H9 (cell line): ENCODE measurements at regions not wholly inside any gene's neighbourhood (a gene's known extent, or its start where the extent isn't known, plus 50 kb on each side); places are given as distances from the start of the nearest gene placed in this dataset.

ENCODE experiments used
- DNase-seq: peaks from one replicate; pipeline ENCODE4 v3.0.0-alpha.2; 2017
- H2AFZ ChIP-seq: one replicate; pipeline ENCODE4 v1.6.1; 2013; ENCODE audit warnings: mild to moderate bottlenecking, low read length, control low read depth, moderate library complexity
- H2AK5ac ChIP-seq: 2 replicates; pipeline ENCODE4 v1.6.1; 2013; ENCODE audit warnings: low read length, control low read depth, mixed read lengths; ENCODE audit not compliant: insufficient read length
- H2BK120ac ChIP-seq: one replicate; pipeline ENCODE4 v1.6.1; 2013; ENCODE audit warnings: low read depth, mild to moderate bottlenecking, low read length, control low read depth, inconsistent platforms; ENCODE audit not compliant: poor library complexity, severe bottlenecking
- H2BK12ac ChIP-seq: 2 replicates; pipeline ENCODE4 v1.6.1; 2013; ENCODE audit warnings: low read length, control low read depth, mixed read lengths, low read depth; ENCODE audit not compliant: insufficient read length
- H2BK15ac ChIP-seq: 2 replicates; pipeline ENCODE4 v1.6.1; 2013; ENCODE audit warnings: low read depth, low read length, control low read depth
- H2BK20ac ChIP-seq: one replicate; pipeline ENCODE4 v1.6.1; 2013; ENCODE audit warnings: low read depth, mild to moderate bottlenecking, low read length, control low read depth, inconsistent platforms; ENCODE audit not compliant: poor library complexity, severe bottlenecking
- H2BK5ac ChIP-seq: 2 replicates; pipeline ENCODE4 v1.6.1; 2013; ENCODE audit warnings: low read length, control low read depth, mixed read lengths; ENCODE audit not compliant: insufficient read length
- H3K14ac ChIP-seq: 2 replicates; pipeline ENCODE4 v1.6.1; 2013; ENCODE audit warnings: low read length, control low read depth; ENCODE audit not compliant: insufficient read depth
- H3K18ac ChIP-seq: 2 replicates; pipeline ENCODE4 v1.6.1; 2013; ENCODE audit warnings: low read depth, mild to moderate bottlenecking, mixed read lengths, low read length, control low read depth; ENCODE audit not compliant: insufficient read length
- H3K23ac ChIP-seq: 2 replicates; pipeline ENCODE4 v1.6.1; 2013; ENCODE audit warnings: low read length, control low read depth, mixed read lengths, low read depth; ENCODE audit not compliant: insufficient read length
- H3K23me2 ChIP-seq: 2 replicates; pipeline ENCODE4 v1.6.1; 2013; ENCODE audit warnings: low read depth, mild to moderate bottlenecking, mixed read lengths, low read length, control low read depth; ENCODE audit not compliant: insufficient read length, poor library complexity, severe bottlenecking
- H3K27ac ChIP-seq: 2 replicates; pipeline ENCODE4 v1.5.1; 2013; ENCODE audit warnings: low read length, control low read depth, mixed read lengths, low read depth; ENCODE audit not compliant: insufficient read length
- H3K27me3 ChIP-seq: 2 replicates; pipeline ENCODE4 v1.6.1; 2013; ENCODE audit warnings: low read length, control low read depth, inconsistent platforms; ENCODE audit not compliant: insufficient read depth
- H3K4ac ChIP-seq: 2 replicates; pipeline ENCODE4 v1.6.1; 2013; ENCODE audit warnings: low read depth, mild to moderate bottlenecking, control low read depth, inconsistent platforms, low read length, moderate library complexity
- H3K4me1 ChIP-seq: 2 replicates; pipeline ENCODE4 v1.6.1; 2013; ENCODE audit warnings: low read length, control low read depth, inconsistent platforms; ENCODE audit not compliant: insufficient read depth
- H3K4me2 ChIP-seq: 2 replicates; pipeline ENCODE4 v1.6.1; 2013; ENCODE audit warnings: low read length, control low read depth, mixed read lengths; ENCODE audit not compliant: insufficient read length, insufficient read depth
- H3K56ac ChIP-seq: 2 replicates; pipeline ENCODE4 v1.6.1; 2013; ENCODE audit warnings: low read depth, mild to moderate bottlenecking, mixed read lengths, low read length, control low read depth; ENCODE audit not compliant: insufficient read length
- H3K79me1 ChIP-seq: 2 replicates; pipeline ENCODE4 v1.6.1; 2013; ENCODE audit warnings: low read depth, mild to moderate bottlenecking, moderate library complexity, low read length, control low read depth, inconsistent platforms; ENCODE audit not compliant: insufficient read depth, poor library complexity, severe bottlenecking
- H3K79me2 ChIP-seq: 2 replicates; pipeline ENCODE4 v1.6.1; 2013; ENCODE audit warnings: low read length, control low read depth, inconsistent platforms; ENCODE audit not compliant: insufficient read depth
- H3K9ac ChIP-seq: 2 replicates; pipeline ENCODE4 v1.6.1; 2013; ENCODE audit warnings: low read length, control low read depth, mixed read lengths; ENCODE audit not compliant: insufficient read length; ENCODE audit errors: extremely low read depth
- H3K9me3 ChIP-seq: one replicate; pipeline ENCODE4 v1.6.1; 2013; ENCODE audit warnings: low read depth, low read length, inconsistent platforms; ENCODE audit not compliant: control insufficient read depth
- H3T11ph ChIP-seq: one replicate; pipeline ENCODE4 v1.6.1; 2013; ENCODE audit warnings: mild to moderate bottlenecking, low read length, control low read depth, inconsistent platforms
- H4K20me1 ChIP-seq: one replicate; pipeline ENCODE4 v1.6.1; 2013; ENCODE audit not compliant: control insufficient read depth, insufficient read length, insufficient read depth
- H4K5ac ChIP-seq: 2 replicates; pipeline ENCODE4 v1.6.1; 2013; ENCODE audit warnings: low read depth, mild to moderate bottlenecking, mixed read lengths, low read length, control low read depth; ENCODE audit not compliant: insufficient read length
- H4K8ac ChIP-seq: replicated peaks from 2 replicates; pipeline ENCODE4 v1.6.1; 2013; ENCODE audit warnings: low read length, control low read depth, mixed read lengths, low read depth; ENCODE audit not compliant: insufficient read length
- H4K91ac ChIP-seq: 2 replicates; pipeline ENCODE4 v1.6.1; 2013; ENCODE audit warnings: low read depth, mild to moderate bottlenecking, moderate library complexity, mixed read lengths, low read length, control low read depth; ENCODE audit not compliant: insufficient read length
- H3K27ac Mint-ChIP-seq, 3 experiments: 2 replicates in 2 of 3; 3 replicates in 1 of 3; pipeline ENCODE4 v1.8.0; 2020 to 2021; ENCODE audit warnings: mixed read lengths in 3 of 3, mild to moderate bottlenecking in 1 of 3, moderate library complexity in 1 of 3
- H3K27me3 Mint-ChIP-seq: 2 replicates; pipeline ENCODE4 v1.8.0; 2021; ENCODE audit warnings: low read depth, mild to moderate bottlenecking, moderate library complexity, mixed read lengths
- H3K36me3 Mint-ChIP-seq, 3 experiments: 2 replicates in 2 of 3; 3 replicates in 1 of 3; pipeline ENCODE4 v1.8.0; 2020 to 2021; ENCODE audit warnings: low read depth in 3 of 3, mixed read lengths in 3 of 3; ENCODE audit not compliant: insufficient read depth in 1 of 3
- H3K4me1 Mint-ChIP-seq, 2 experiments: 2 replicates each; pipeline ENCODE4 v1.8.0; 2020; ENCODE audit warnings: mixed read lengths in 2 of 2
- H3K4me3 Mint-ChIP-seq, 2 experiments: 2 replicates in 1 of 2; 3 replicates in 1 of 2; pipeline ENCODE4 v1.8.0; 2020 to 2021; ENCODE audit warnings: mild to moderate bottlenecking in 2 of 2, mixed read lengths in 2 of 2, moderate library complexity in 1 of 2
- H3K9me3 Mint-ChIP-seq, 2 experiments: 2 replicates in 1 of 2; 3 replicates in 1 of 2; pipeline ENCODE4 v1.8.0; 2020; ENCODE audit warnings: mild to moderate bottlenecking in 2 of 2, mixed read lengths in 2 of 2, moderate library complexity in 1 of 2
- WGBS: extraction: QIAGEN DNeasy Blood & Tissue Kit; methylation state at CpG from one replicate; pipeline ENCODE4 v1.1.7; 2013; ENCODE audit warnings: missing lambda C conversion rate, low lambda C conversion rate, mixed read lengths; ENCODE audit not compliant: insufficient read length; ENCODE audit errors: extremely low coverage; 5-methylcytosine and 5-hydroxymethylcytosine counted together
- TF ChIP-seq, protein P1 (sequence below): fragments of 200-600 bp; sonication (generic); conservative IDR thresholded peaks from 3 replicates; pipeline ENCODE4 v1.8.0; 2021; ENCODE audit warnings: antibody characterized with exemption, mild to moderate bottlenecking

DNA sequence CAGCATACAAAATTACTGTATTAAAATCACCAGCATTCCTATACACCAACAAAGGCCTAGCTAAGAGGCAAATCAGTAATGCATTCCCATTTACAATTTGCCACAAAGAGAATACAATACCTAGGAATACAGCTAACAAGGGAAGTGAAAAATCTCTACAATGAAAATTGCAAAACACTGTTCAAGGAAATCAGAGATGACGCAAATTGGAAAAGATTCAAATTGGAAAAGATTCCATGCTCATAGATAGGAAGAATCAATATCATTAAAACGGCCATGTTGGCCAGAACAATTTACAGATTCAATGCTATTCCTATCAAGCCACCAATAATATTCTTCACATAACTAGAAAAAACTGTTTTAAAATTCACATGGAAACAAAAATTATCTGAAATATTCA is 123.0 kb upstream of the ANO5 start:
- H2BK120ac ChIP-seq, result no peak overlapping the region
- H3K23me2 ChIP-seq, result no peaks in the 10 kb centered on the region
- H4K20me1 ChIP-seq, result no peaks in the 10 kb centered on the region
- H3K27me3 ChIP-seq, result no peaks in the 10 kb centered on the region
- H2BK5ac ChIP-seq, result no peak overlapping the region
- no peak overlapping the region for H2BK20ac ChIP-seq
- H4K8ac ChIP-seq, result no peak overlapping the region
- no peak for DNase-seq
- H2AK5ac ChIP-seq, result no peak overlapping the region
- Mint-ChIP-seq H3K9me3 (peaks cover 14 to 19% of the 10 kb centered on the region in 2 experiments), H3K27ac (no peak overlapping the region), H3K4me1 (peaks cover 0 to 6% of the 10 kb centered on the region in 2 experiments; a peak in 1 of 4 replicates), H3K4me3 (no peak overlapping the region), H3K36me3 (peaks cover 4 to 21% (median 7%) of the 10 kb centered on the region in 3 experiments; a peak in 4 of 7 replicates), H3K27me3 (peaks cover 4% of the 10 kb centered on the region; the same call in 1 of the 2 replicates)
- H2AFZ ChIP-seq, result no peak overlapping the region
- H3K79me1 ChIP-seq, result no peaks in the 10 kb centered on the region
- H4K5ac ChIP-seq, result no peak overlapping the region
- no CpG with 5 or more reads among the region's 2 CpGs for WGBS
- H2BK12ac ChIP-seq, result no peak overlapping the region
- no peak overlapping the region for H3K14ac ChIP-seq
- TF ChIP-seq, protein P1, sequence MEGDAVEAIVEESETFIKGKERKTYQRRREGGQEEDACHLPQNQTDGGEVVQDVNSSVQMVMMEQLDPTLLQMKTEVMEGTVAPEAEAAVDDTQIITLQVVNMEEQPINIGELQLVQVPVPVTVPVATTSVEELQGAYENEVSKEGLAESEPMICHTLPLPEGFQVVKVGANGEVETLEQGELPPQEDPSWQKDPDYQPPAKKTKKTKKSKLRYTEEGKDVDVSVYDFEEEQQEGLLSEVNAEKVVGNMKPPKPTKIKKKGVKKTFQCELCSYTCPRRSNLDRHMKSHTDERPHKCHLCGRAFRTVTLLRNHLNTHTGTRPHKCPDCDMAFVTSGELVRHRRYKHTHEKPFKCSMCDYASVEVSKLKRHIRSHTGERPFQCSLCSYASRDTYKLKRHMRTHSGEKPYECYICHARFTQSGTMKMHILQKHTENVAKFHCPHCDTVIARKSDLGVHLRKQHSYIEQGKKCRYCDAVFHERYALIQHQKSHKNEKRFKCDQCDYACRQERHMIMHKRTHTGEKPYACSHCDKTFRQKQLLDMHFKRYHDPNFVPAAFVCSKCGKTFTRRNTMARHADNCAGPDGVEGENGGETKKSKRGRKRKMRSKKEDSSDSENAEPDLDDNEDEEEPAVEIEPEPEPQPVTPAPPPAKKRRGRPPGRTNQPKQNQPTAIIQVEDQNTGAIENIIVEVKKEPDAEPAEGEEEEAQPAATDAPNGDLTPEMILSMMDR, result no peak
- no peak overlapping the region for H3K9ac ChIP-seq
- no peak overlapping the region for H3K23ac ChIP-seq
- H2BK15ac ChIP-seq, result no peak overlapping the region
- H3K56ac ChIP-seq, result no peak overlapping the region
- no peak overlapping the region for H3T11ph ChIP-seq
- no peaks in the 10 kb centered on the region for H3K9me3 ChIP-seq
- no peak overlapping the region for H3K18ac ChIP-seq
- no peak overlapping the region for H4K91ac ChIP-seq
- no peak overlapping the region for H3K4ac ChIP-seq
- no peak overlapping the region for H3K27ac ChIP-seq
- H3K4me1 ChIP-seq, result no peaks in the 10 kb centered on the region
- no peaks in the 10 kb centered on the region for H3K79me2 ChIP-seq
- H3K4me2 ChIP-seq, result no peak overlapping the region
